ENCODE measurements at regions not wholly inside any gene's neighbourhood (a gene's known extent, or its start where the extent isn't known, plus 50 kb on each side); places are given as distances from the start of the nearest gene placed in this dataset.
A peak's percentile ranks its signal among the peaks of the same experiment; 100 is the strongest.

DNA sequence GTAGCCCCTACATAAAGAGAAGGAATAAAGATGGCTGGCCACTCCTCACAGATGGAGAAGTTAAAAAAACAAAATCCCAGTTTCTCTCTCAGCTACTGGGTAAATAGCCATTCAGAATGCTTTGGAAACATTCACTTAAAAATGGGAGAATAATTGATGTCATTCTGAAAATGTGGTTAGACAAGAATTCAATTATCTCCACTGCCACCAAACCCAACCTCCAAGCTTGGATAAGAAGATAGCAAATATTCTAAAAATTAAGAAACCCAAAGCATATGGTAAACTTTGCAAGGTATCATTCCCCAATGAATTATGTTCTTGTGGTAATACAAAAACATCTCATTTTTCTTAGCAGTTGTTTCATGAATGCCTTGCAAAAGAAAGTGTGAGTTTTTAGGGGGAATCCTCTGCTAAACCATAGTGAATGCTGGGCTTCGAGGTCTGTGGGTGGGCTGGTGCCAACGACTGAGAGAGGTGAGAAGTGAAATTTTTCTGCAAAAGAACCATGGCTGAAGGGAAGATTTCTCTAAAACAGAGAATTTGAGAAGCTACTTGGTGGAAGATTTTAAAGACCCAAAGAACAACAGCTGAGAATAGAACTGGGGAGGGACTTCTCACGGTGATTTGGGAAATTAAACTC, 497.9 kb upstream of the JARID2 start:
- DNase-seq, result no peak

DNA sequence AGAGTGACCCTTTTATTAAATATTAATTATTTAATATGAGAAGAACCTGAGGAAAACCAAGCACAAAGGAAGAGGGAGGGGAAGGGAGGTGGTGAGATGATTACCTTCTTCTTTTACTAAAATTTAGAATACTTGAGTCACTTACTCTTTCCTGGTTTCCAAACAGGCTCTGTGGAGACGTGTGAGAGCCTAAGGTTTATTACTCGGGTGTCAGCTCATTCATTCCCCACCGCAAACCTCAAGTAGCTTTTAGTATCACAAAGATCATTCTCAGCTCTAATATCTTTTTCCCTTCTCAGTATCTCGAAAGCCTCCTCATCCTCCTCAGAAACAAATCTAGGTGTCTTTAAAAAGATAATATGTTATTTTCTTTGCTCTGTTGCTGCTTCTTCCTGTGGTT, 497.2 kb upstream of the JARID2 start:
- no peak for DNase-seq

DNA sequence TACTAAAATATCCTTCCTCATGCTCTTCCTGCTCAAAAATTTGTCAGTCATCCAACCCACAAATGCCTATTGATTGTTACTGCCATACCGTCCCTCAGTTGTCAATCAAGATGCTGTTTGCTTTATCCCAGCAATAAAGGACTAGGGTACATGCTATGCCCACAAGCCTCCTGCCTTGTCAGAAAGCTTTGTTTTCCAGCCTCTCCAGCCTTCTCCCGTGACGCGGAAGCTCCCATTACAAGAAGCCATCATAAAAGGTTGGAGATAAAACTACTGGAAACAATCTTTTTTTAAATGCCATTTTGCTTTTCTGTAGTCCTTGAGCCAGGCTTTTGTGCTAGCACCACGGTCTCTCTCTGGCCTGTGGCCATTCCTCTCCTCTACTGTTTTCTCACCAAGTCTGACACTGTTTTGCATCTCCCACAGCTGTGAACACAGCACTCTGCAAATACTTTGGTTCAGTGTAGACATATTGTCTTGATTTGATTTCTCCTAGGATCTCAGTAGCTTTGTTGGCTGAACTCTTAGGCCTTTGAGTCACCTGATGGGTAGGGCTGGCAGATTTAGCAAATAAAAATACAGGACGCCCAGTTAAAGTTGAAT, 495.7 kb upstream of the JARID2 start:
- DNase-seq, result no peak

DNA sequence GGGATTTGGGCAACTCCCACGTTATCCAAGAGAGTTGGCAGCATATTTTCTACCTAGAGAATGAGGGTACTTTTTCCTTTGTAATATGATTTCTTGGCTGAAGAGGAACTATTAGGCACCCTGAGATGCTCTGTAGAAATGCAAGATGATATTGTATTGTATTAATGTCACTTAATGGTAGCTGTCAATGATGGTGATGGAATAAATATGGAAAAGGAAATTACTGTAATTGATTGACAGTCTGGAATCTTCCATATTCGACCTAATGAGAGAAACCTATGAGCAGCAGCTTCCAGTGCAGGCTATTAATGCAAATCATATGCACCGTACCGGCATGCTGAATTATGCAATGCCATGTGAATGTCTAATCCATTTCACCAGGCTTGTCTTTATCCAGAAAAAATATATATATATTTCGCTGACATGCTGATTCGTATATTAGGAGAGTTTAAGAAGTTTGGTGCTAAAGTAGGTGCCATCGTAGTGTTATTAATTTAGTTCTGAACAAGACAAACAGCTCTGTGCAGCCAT, 494.2 kb upstream of the JARID2 start:
- no peak for DNase-seq

DNA sequence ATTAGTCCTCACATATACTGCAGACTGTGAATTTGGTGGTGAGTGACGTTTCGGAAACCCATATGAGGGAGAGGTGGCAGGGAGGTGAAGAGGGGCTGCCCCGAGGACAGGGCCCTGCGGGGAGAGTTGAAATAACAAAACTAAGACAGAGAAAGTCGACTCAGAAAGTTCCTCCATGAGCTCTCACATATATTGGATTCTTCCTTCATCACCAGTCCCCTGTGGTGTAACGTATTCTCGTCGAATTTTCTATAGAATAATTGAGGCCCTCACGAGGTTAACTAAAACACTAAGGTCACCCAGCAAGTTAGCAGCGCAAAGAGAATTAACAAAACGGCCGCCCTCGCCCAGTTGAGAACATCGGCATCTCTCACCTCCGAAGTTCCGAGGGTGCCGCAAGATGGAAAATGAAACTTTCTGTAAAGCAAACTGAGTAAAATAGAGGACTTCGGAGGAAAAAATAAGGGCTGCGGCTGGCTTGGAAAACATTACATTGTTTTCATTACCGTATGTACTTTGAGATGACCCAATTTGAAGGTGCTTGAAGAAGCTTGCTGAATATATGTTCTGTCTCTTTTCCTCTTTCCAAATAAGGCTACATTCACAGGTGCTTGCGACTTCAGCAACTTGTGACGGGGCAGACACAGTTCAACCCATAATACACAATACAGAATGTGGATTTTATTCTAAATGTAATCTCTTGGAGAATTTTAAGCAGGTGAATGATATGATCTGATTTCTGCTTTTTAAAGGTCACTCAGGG, 490.9 kb upstream of the JARID2 start:
- no peak for DNase-seq

DNA sequence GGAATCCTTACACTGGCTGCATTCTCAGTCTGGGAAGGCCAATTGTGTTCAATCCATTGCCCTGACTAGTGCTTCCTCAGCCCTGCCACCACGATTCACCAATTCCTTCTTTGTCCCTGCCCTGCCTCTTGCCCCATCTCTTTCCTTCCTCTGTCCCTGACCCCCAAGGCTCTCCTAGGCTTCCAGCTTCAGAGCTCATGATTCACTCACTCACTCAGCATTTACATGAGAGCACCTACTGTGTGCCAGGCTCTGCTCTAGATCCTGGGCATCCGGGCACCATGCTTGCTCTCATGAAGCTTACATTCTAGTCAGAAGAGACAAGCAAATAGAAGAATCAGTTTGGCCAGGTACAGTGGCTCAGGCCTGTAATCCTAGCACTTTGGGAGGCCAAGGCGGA, 489.5 kb upstream of the JARID2 start:
- no peak for DNase-seq

DNA sequence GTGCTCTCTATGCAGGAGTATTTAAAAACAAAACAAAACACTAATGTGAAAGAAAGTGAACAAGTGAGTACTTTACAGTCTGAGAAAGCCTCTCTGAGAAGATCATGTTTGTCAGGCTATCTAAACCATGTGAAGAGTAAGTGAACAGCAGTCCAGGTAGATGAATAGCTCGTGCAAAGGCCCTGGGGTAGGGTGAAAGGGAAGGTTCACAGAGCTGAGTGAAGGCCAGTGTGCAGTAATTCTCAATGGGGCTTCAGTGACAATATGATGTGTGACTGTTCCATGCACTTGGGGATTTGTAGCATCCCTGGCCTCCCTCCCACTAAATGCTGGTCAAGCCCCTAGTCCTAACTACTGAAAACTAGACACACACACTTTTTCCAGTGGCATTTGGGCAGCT, 488.9 kb upstream of the JARID2 start:
- DNase-seq, result no peak

DNA sequence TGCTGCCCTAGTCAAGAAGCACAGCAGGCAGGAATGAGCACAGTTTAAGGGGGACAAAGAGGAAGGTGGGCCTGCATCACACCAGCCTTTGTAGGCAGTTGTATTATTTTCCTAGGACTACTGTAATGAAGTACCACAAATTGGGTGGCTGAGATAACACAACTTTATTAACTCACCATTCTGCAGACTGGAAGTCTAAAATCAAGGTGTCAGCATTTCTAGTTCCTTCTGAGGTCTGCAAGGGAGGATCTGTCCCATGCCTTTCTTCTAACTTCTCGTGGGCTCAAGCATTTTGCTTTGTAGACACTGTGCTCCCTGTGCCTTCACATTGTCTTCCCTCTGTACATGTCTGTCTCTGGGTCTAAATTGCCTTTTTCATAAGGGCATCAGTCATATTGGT, 488.5 kb upstream of the JARID2 start:
- DNase-seq, result no peak

DNA sequence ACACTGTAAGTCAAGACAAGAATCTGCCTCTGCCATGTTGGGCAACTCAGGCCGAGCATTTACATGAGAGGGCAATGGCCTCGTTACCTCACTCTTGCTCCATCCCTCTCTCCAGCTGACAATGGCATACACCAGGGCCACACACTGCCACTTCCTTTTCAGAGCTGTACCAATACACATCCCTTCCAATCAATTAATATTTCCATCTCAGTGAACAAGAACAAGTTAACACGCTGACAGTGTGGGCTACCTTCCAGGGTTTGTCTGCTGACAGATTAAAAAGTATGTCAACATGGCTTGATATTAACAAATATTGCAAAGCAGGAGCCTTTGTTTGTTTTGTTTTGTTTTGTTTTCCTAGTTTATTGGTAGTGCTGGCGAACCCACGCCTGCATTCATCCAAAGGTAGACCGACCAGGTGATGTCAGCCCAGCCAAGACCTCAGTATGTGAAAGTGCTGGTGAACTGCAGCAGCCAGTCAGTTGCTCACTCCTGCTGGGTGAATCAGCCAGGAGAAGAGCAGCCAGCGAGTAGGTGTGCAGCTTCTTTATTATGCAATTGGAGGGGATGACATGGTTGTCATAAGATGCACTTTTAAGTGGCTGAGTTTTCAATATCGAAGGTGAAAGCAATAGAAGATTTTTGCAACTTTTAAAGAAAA, 487.3 kb upstream of the JARID2 start:
- DNase-seq, result peak in 31 of 56 donors; percentile 2 to 75 (median 26)

DNA sequence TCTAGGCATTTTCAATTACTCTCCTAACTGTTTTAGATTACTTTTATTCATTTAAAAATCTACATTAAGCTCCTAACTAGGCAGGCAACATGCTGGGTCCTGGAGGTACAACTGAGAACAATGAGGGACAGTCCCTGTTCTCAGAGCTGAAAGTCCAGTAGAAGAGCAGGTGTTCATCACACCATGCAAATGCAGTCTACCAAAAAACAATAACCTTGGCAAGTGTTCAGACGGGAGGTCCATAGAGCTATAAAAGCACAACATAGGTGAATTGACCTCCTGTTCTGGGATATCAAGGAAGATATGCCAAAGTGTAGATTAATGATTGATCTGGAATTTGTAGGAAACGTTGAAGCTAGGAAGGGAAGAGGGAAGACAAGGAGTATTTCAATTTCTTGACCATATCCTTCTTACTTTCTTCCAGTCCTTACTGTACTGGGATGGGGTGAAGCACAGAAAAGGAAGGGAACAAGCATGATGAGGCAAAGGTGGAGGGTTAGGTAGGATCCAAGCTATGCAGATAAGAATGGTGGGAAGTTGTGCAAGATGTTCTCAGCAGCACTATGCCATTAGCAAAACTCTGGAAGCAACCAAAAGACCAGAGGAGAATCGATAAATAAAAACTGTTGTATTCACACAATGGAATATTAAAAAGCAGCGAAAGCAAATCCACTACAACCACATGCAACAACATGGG, 485.7 kb upstream of the JARID2 start:
- no peak for DNase-seq

DNA sequence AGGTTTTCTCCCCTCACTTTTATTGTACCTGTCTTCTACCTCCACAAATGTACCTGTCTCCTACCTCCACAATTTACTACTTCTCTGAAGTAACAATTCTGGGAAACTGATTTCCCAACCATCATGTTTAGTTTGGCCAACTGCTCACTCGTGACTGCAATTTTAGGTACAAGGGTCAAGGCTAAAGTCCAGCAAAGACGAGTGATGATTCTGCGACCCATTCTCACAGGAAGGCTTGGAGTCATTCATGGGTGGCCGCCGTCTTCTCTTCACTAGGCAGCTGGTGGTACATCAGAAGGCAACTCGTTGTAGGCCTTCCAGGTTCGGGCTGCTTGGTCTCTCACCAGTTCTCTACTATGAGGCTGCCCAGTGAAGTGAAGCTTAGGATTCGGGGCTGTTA, 483.8 kb upstream of the JARID2 start:
- no peak for DNase-seq

DNA sequence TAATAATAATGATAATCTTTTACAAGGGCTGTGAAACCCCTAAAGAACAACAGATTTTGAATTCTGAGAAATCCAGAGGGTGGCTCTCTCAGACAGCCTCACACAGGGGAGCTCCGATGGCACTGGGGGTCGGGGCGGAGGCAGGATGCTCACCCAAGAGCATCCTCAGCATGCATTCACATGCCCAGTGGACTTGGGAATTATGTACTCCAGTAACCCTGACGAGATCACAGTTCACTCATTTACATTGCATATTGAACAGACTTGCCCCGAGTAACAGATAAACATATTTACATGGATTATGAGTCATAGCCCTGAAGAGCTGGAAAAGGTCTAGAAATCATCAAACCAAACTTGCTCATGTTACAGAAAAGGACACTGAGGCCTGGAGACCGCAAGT, 482.7 kb upstream of the JARID2 start:
- no peak for DNase-seq

DNA sequence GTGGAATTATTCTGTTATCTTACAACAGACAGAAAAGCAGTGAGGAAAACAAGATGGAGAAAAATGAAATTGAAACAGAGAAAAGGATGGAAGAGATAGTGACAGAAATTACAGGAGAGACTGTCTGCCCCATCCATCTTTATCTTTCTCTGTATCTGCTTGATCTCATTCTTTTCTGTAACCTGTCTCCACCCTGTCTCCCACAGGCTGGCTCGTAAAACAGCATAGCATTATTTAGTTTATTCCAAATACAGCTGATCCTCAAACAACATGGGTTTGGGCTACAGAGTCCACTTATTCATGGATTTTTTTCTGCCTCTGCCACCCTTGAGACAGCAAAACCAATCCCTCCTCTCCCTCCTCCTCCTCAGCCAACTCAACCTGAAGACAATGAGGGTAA, 482.3 kb upstream of the JARID2 start:
- no peak for DNase-seq

DNA sequence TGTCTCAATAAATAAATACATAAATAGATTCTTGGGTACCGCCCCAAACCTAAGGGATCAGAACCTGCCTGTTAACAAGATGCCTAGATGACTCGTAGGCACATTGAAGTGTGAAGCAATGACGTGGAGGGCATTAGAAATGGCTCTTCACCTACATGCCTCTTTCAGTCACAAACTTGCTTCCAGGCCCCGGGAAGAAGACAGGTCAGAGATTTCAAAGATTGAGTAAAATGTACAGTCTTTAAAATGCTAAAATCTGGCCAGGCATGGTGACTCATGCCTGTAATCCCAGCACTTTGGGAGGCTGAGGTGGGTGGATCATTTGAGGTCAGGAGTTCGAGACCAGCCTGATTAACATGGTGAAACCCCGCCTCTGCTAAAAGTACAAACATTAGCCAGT, 480.8 kb upstream of the JARID2 start:
- no peak for DNase-seq

DNA sequence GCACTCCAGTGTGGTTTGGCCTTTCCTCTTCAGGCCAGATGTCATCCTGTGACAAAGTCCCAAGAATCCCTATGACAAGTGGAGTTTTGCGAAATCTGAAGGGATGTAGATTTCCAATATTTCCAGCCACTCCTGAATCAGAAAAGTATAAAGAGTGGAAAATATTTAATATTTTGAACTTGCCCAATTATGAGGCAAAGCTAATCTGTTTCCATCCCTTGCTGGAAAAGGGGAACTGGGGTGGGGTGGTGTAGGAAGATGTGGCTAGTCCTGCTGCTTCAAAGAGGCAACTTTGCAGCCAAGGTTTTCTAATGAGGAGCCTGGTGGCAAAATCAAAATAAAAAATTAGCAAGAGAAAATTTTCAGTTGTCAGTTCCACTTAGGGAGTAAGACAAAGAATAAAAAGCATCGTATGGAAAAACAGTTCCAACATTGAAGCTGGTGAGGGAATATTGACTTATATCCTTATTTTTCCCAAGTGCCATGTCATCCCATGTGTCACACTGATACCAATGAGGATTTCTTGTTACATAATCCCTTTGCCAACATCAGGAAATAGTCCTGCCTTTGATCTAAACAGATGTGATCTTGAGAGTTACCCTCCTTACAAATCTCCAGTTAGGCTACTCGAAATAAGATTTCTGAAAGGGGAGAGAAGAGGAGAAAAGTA, 480.0 kb upstream of the JARID2 start:
- DNase-seq, result no peak

DNA sequence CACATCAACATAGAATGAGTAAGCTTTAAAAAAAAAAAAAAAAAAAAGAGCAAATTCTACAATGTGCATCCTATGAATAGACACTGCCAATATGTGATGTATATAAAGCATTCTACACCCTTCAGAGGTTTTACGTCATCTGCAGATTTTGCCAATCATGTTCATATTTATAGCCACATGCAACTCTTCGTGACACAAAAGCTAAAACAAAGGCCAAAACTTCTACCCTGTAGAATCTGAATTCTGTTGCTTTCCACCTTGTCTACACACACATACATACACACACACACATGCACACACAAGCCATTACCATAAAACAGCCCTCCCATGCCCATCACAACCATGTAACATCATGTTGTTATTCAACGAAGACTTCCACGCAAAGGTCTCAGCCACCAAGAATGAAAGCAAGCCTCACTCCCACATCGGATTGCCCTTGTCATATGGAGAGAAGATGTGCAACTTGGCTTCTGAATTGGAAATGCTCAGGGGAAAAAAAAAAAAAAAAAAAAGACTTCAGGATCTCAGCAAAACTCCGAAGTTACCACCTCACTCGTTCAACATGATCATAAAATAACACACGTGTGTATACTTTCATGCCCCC, 479.4 kb upstream of the JARID2 start:
- DNase-seq, result no peak

DNA sequence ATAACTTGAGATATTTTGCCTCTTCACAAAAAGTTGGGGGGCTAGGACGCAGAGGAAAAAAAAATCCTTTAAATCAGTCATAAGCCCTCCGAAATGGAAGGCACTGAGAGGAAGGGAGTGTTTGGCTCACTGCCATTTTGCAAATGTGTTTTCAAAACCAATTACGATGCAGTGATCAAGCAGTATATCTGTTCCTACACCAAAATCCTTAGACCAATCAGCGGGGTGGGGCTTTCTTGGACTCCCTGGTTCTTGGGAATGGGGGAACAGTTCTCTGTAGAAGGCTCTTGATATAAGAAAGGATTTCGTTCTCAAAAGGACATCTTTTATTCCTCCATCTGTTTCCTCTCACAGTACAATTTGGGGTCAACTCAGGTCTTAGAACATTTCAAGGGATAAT, 478.6 kb upstream of the JARID2 start:
- DNase-seq, result no peak

DNA sequence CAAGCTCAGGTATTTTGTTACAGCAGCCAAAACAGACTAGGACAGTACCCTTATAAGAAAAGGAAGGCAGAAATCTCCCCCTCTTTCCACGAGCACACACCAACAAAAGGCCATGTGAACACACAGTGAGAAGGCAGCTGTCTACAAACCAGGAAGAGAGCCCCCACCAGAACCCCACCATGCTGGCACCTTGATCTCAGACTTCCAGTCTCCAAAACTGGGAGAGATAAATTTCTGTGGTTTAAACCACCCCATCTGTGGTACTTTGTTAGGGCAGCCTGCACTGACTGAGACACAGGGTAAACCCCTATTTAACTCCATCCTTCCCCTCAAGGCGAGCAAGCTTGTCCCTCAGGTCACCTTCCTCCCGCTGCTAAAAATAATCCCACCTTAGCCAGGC, 475.8 kb upstream of the JARID2 start:
- DNase-seq, result no peak

DNA sequence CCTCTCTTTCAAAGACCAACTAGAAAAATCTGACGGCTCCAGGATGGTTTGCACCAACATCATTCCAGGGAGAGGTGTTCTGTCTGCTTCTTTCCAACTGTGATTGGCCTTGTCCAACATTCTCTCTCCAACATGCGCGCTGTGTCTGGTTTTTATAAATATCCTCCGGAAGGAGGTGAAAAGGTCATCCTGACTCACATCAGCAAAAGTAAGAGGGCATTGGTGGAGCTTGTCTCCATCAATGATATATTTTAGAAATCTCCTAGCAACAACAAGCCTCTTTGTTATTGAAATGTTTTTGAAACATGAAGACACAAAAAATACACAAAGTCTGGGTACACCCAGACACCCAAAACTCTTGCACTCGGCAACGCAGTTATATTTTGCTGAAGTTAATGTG, 475.3 kb upstream of the JARID2 start:
- DNase-seq, result no peak

DNA sequence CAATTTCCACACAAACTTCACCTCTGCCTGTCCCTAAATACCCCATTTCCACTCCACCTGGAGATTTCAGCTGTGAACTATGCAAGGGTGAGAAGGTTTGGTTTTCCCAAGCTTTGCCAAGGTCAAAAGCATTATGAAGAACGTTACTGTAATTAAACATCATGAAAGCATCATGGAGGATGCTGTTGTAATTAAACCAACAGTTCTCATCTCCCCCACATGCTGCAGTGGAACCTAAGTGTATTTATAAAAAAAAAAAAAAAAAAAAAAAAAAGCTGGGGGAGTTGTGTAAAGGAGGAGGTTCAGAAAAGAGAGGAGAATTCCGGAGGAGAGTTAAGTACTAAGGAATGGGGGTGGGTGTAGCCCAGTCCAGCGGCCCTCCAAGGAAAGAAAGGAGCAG, 474.9 kb upstream of the JARID2 start:
- no peak for DNase-seq

DNA sequence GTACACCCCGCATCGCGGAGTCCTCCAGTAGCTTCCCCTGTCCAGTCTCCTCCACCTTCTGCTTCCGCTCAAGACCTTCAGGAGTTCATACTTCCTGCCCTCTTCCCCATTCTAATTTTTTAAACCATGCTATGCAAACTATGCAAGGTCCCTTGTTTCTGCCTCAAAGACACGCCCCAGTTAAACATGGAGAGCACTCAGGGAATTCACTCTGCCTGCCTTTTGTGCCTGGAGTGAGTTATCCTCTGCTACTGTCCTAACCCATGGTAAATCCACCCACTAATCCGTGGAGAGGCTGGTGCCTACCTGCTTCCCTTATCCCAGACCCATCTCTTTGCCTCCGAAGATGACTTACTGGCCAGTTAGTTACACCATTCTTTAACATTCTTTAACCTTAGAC, 473.7 kb upstream of the JARID2 start:
- DNase-seq, result no peak

Data from nucleus accumbens (tissue), 56 donors.